Inferior parietal cortex (tissue), 1 donor: ENCODE measurements at regions not wholly inside any gene's neighbourhood (a gene's known extent, or its start where the extent isn't known, plus 50 kb on each side); places are given as distances from the start of the nearest gene placed in this dataset.
"Not testable (repeated sequence)": the region's sequence is repeated elsewhere in the genome, so short reads cannot be mapped to it uniquely, and the experiment has no call there.

Experiments
- DNase-seq: peaks from one replicate; pipeline ENCODE4 v3.0.0-alpha.2; 2016; ENCODE audit errors: extremely low spot score

DNA sequence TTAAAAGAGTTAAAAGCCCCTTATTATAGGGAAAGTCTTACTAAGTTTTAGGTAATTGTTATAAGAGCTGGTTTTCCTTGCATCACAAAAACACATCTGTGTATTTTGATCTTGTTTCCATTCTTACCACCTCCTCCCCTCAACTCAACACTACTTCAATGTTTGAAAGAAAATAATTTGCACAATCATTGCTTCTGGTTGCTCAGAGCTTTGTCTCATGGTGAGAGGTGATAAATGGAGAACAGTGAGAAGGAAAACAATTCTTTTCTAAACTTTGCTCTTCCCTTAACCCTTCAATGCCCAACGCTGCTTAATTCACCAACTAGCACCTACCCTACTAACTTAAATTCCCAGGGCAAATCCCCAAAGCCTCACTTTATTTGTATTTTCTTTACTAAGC lies 268.1 kb upstream of the LINC00305 start:
- DNase-seq = no peak

DNA sequence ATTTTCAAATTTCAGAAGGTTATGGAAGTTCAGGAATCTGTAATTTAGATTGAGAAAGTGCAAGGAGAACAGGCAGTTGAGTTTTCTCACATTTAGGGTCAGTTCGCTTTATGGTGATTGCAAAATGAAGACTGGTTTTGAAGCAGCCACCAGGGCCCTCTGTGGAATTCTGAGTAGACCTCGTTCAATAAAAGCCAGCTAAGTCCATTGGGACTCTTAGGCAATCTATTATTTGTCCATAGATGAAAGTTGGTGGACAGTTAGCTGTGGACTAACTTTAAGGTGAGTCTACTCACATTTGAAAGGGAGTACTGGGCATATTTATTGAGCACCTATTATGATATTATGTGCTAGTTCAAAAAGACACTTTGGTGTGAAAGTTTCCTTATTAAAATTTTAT lies 266.3 kb upstream of the LINC00305 start:
- DNase-seq = no peak

GRCh38 chr18:64410685-64411084 lies 261.8 kb upstream of the LINC00305 start:
- DNase-seq = no peak

GRCh38 chr18:64409511-64409910 lies 260.6 kb upstream of the LINC00305 start:
- no peak for DNase-seq

GRCh38 chr18:64407606-64408005 lies 258.7 kb upstream of the LINC00305 start:
- DNase-seq = no peak

GRCh38 chr18:64405161-64405560 lies 256.3 kb upstream of the LINC00305 start:
- peak; percentile 6 for DNase-seq

DNA sequence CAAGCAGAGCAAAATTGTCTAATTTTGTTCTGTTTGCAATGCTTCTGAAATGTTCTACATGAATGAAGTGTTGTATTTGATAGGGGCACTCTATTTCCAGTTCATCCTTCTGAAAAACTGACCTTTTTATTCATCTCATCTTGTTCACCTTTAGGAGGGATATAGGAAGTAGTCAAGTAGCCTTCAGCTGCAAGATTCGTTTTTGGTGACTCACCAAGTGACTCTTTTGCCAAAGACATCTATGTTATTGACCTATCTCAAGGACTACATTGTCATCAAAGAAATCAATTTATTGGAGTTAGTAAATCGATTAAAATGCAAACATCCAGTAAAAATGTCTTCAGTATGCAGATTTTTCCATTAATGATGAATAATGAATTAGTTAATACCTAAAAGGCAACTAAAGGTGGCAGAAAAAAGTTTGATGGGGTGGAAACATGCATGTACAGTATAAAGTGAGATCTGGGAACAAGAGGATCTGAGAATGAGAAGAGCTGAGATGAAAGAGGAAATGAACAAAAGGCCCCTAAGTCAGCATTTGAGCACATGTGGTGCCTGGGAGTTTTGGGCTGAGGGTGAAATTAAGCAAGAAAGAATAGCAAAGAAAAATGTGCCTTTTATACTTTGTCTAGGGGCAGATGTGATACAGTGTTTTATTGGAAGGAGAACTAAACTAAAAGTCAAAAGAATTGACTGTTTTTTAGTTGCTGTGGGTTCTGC lies 255.1 kb upstream of the LINC00305 start:
- DNase-seq = no peak

DNA sequence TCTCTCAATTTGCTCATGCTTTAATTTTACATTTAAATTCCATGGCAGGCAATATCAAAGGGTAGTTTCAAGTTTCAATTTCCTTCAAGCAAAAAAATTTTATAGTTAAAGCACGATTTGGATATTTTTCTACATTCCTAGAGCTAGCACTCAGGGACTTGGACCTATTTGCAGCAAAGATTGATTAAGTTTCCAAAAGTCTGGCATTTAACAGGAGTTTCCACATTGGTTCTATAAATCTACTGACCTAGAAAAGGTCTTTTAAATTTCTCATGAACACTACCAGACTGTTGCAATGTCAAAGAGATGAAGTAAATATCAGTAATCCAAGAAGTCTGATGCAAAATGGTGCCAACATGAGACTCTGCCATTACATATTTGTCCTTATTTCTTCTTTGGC lies 253.7 kb upstream of the LINC00305 start:
- no peak for DNase-seq

DNA sequence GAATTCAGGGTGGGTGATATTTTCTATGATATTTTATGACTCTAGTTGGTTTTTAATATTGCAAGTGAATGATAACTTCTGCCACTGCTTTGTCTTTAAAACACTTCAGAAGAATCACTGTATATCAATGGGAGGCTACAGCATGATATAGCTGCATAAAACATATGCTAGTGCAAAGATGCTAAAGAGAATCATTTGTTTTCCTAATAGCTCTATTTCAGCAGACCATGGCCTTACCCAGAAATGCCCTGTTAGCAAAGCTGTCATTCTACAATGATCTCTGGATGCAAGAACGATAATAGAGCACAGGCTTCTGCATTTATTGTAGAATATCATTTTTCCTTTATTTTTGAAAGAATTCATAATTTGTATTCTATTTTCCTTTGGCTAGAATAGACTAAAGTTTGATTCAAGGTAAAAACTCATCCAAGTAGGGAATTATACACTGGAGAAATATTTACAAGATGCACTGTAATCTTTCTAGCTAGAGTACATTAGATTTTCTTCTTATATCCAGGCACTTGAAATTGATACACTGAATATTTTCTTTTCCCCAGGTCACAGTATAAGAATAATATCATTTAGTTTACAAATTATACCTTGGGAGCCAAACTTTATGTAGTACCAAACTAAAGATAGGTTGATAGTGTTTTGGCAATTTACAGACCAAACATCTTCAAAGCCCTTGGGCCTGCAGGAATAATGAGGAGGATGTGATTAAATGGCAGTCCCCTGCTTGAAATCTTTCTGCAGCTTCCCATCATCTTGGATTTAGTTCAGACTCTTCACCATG lies 252.6 kb upstream of the LINC00305 start:
- DNase-seq = no peak

- no peak for DNase-seq
Observed at GRCh38 chr18:64399566-64399965, 250.7 kb upstream of the LINC00305 start.

DNA sequence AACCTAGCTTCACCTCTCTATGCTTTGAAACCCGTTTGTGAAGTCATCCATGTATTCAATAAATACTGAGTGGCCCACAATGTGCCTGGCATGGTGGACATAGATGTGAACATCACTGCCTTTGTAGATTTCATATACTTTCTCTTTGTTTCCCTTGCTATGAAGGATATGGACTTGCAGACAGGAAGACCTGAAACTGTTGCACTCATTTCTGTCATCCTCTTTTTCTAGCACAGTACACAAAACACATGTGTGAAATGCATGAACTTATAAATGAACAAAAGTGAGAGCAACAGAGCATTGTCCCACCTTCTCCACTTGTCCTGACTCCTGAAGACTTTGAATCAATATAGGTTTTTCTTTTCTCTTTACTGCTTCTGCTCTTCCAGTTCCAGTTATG lies 249.4 kb upstream of the LINC00305 start:
- no peak for DNase-seq

DNA sequence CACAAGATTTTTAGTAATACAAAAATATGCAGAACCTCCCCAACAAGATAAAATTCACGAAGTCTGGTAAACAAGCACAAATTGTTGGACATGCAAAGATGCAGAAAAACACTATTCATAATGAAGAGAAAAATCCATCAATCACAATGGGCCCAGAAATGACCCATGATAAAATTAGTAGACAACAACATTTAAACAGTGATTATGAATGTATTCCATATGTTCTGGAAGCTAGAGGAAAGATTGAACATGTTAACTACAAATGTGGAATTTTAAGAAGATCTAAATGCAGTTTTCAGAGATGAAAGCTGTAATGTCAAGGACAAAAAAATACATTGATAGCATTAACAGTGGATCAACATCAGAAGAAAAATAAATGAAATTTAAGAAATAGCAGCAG lies 243.3 kb upstream of the LINC00305 start:
- no peak for DNase-seq

- no peak for DNase-seq
Observed at GRCh38 chr18:64384101-64384500, 235.2 kb upstream of the LINC00305 start.

- no peak for DNase-seq
Observed at GRCh38 chr18:64380117-64380516, 231.2 kb upstream of the LINC00305 start.

GRCh38 chr18:64379662-64380061 lies 230.8 kb upstream of the LINC00305 start:
- DNase-seq = no peak

- no peak for DNase-seq
Observed at GRCh38 chr18:64377446-64377845, 228.6 kb upstream of the LINC00305 start.

DNA sequence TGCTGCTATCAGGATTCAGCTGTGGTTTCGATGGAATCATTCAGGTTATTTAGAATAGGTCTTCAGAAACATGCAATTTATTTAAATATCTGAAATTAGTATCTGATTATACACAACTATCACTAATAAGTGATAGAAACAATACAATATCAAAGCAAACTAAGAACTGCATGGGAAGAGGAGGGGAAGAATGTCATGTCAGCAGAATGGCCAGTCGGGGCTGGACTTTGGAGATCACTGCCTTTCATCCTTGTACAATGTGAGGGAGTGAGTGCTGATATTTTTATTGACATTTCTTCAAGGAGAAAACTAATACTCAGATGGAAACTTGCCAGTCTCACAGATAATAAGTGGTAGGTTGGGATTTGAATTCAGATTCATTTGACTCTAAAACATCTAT lies 224.0 kb upstream of the LINC00305 start:
- DNase-seq = no peak

DNA sequence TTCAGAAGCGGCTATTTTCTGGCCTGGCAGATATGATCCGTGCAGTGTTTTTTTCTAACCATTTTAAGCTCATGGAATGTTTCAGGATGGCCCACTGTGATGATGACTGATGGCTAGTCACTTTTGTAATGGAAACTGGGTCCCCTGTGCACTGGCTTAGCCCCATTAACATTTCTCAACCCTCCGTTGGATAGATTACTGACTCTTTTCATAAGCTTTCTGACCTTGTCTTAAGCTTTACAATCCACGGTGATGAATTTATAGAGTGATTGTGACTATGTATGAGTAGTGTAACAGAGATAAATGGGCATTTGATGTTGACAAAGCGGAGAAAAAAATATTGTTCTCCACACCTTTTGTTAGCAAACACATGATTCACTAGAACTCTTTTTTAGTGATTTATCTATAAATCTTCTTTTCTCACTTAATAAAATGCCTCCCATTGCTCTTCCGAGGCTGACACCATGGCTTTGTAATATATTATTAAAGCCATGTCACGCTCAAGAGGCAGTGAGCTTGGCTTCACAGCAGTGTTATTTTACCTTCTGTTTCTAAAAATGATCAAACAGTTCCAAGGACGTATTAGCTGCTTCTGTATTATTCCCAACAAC lies 221.0 kb upstream of the LINC00305 start:
- not testable (repeated sequence) for DNase-seq

DNA sequence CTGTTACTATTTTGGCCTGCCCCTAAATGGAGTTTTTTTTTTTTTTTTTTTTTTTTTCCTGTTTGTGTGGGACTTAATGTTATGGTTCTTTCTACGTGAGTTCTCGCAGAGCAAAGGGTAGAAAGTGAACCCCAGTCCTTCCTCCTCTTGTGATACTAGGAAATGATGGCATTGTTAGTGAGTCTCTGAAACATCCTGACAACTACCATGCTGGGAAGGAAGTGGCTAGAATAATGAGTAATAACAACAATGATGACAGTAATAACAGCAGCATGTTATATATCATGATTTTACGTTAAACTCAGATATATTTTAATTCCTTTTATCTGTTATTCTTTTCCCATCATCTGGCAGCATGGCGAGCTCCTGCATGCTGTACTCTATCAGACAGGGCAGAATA lies 216.2 kb upstream of the LINC00305 start:
- DNase-seq = no peak

GRCh38 chr18:64337673-64338072 lies 188.8 kb upstream of the LINC00305 start:
- DNase-seq = no peak

DNA sequence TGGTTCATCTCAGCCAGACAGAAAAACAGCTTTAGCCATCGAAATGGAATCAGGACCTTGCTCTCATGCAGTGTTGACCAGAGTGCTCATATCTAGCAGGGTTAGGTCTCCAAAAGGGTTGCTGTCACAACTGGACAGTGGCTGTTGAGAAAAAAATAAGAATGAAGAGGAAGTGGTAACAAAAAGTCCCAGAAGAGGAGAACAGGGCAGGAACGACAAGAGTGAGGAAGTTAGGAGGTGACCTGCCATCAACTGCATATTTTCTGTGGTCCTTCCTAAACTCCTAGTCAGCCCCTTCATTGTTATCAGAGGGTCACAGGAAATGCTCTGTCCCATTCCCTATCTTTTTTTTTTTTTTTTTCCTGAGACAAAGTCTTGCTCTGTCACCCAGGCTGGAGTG lies 188.1 kb upstream of the LINC00305 start:
- no peak for DNase-seq

DNA sequence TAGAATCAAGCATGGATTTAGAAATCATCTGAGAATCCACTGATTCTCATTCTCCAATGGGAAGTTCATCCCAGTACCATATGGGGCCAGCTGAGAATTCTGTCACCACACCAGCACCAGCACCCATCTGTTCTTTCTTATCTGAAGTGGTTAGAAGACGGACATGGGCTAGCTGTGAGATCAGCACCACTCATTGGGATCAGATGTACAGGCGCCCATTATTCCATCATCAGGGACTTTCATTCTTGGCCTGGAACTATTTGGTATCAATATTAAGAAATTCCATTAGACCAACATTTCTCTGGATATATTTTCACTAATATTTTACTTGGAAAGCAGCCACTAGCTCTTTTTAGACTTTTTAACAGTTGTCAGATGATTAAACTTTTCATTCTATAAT lies 185.9 kb upstream of the LINC00305 start:
- DNase-seq = no peak

- DNase-seq = no peak
Observed at GRCh38 chr18:64333584-64333983, 184.7 kb upstream of the LINC00305 start.
